OCI-LY1 (cell line): ENCODE measurements at regions not wholly inside any gene's neighbourhood (a gene's known extent, or its start where the extent isn't known, plus 50 kb on each side); places are given as distances from the start of the nearest gene placed in this dataset.

ENCODE experiments used
- H2AFZ ChIP-seq: fragments of 200-600 bp; sonication (generic), shearing (Covaris generic); 2 replicates; pipeline ENCODE4 v1.6.0; 2014; ENCODE audit warnings: antibody characterized with exemption, mild to moderate bottlenecking, low read length
- H3F3A ChIP-seq: fragments of 200-600 bp; sonication (generic), shearing (Covaris generic); 2 replicates; pipeline ENCODE4 v1.6.0; 2014; ENCODE audit warnings: mild to moderate bottlenecking, antibody characterized with exemption, low read length, moderate library complexity; ENCODE audit not compliant: insufficient read depth
- H3K27ac ChIP-seq: fragments of 200-600 bp; sonication (generic); 2 replicates; pipeline ENCODE4 v1.5.1; 2014; ENCODE audit warnings: low read length, mixed run types, mild to moderate bottlenecking, low read depth; ENCODE audit not compliant: poor library complexity, severe bottlenecking
- H3K27me3 ChIP-seq: fragments of 200-600 bp; sonication (generic); 2 replicates; pipeline ENCODE4 v1.6.0; 2014; ENCODE audit warnings: antibody characterized with exemption, mild to moderate bottlenecking, low read length, moderate library complexity; ENCODE audit not compliant: insufficient read depth
- H3K36me3 ChIP-seq: fragments of 200-600 bp; sonication (generic); 2 replicates; pipeline ENCODE4 v1.6.1; 2014; ENCODE audit warnings: mild to moderate bottlenecking, antibody characterized with exemption, low read length, moderate library complexity, mixed read lengths; ENCODE audit not compliant: insufficient read depth
- H3K4me1 ChIP-seq: fragments of 200-600 bp; sonication (generic); 2 replicates; pipeline ENCODE4 v1.5.1; 2014; ENCODE audit warnings: mild to moderate bottlenecking, low read length, moderate library complexity; ENCODE audit not compliant: insufficient read depth, severe bottlenecking
- H3K4me2 ChIP-seq: fragments of 200-600 bp; sonication (generic), shearing (Covaris generic); 2 replicates; pipeline ENCODE4 v1.6.1; 2014; ENCODE audit warnings: low read length
- H3K4me3 ChIP-seq: fragments of 200-600 bp; sonication (generic); 2 replicates; pipeline ENCODE4 v1.5.1; 2014; ENCODE audit warnings: low read length, low read depth, mild to moderate bottlenecking, mixed read lengths; ENCODE audit not compliant: poor library complexity, severe bottlenecking
- H3K79me2 ChIP-seq: fragments of 200-600 bp; shearing (Covaris generic); 2 replicates; pipeline ENCODE4 v1.6.1; 2016; ENCODE audit warnings: mixed run types, low read length, mixed read lengths; ENCODE audit not compliant: insufficient read depth
- H3K9ac ChIP-seq: fragments of 200-600 bp; sonication (generic), shearing (Covaris generic); 2 replicates; pipeline ENCODE4 v1.6.1; 2014; ENCODE audit warnings: mild to moderate bottlenecking, low read length, mixed read lengths
- H3K9me2 ChIP-seq: fragments of 200-600 bp; sonication (generic), shearing (Covaris generic); 2 replicates; pipeline ENCODE4 v1.6.1; 2014; ENCODE audit warnings: low read depth, mild to moderate bottlenecking, low read length, mixed read lengths
- H3K9me3 ChIP-seq: fragments of 200-600 bp; shearing (Covaris generic); 2 replicates; pipeline ENCODE4 v1.6.1; 2014; ENCODE audit warnings: low read length, mixed read lengths
- H4K20me1 ChIP-seq: fragments of 200-600 bp; sonication (generic), shearing (Covaris generic); 2 replicates; pipeline ENCODE4 v1.6.0; 2016; ENCODE audit warnings: mild to moderate bottlenecking, low read length; ENCODE audit not compliant: insufficient read depth
- CTCF ChIP-seq: fragments of 200-600 bp; sonication (generic), shearing (Covaris generic); IDR thresholded peaks from 2 replicates; pipeline ENCODE4 v1.5.1; 2017; ENCODE audit warnings: mild to moderate bottlenecking, antibody characterized with exemption, low read length, moderate library complexity, mixed read lengths
- EZH2 ChIP-seq: fragments of 200-600 bp; sonication (generic), shearing (Covaris generic); IDR thresholded peaks from 2 replicates; pipeline ENCODE4 v1.8.0; 2017; ENCODE audit warnings: borderline replicate concordance, mixed run types, mild to moderate bottlenecking, antibody characterized with exemption, low read length, moderate library complexity, mixed read lengths

- H3K4me3 ChIP-seq = no peak overlapping the region
These were observed 386.0 kb upstream of the FAT1 start for GRCh38 chr4:187109636-187110035.

GRCh38 chr4:187118166-187118565 lies 394.5 kb upstream of the FAT1 start:
- Histone ChIP-seq H4K20me1 (no peaks in the 10 kb centered on the region), H2AFZ (no peak overlapping the region), H3K27me3 (no peaks in the 10 kb centered on the region), H3K9me2 (no peaks in the 10 kb centered on the region), H3K36me3 (no peaks in the 10 kb centered on the region), H3K27ac (no peak overlapping the region), H3K9me3 (no peaks in the 10 kb centered on the region), H3K79me2 (no peaks in the 10 kb centered on the region), H3K4me1 (no peaks in the 10 kb centered on the region), H3K4me3 (no peak overlapping the region), H3K9ac (no peak overlapping the region), H3F3A (no peaks in the 10 kb centered on the region), H3K4me2 (no peak overlapping the region)
- TF ChIP-seq CTCF (no peak), EZH2 (no peak)

More at GRCh38 chr4:187109636-187110035, 386.0 kb upstream of the FAT1 start:
- H4K20me1 ChIP-seq = no peaks in the 10 kb centered on the region
- TF ChIP-seq CTCF = no peak
- no peak for TF ChIP-seq EZH2
- peaks cover 5% of the 10 kb centered on the region; the same call in 1 of the 2 replicates for H3K9me3 ChIP-seq
- peaks cover 22% of the 10 kb centered on the region for H3K4me1 ChIP-seq
- H3F3A ChIP-seq = no peaks in the 10 kb centered on the region
- H3K4me2 ChIP-seq = no peak overlapping the region; the same call in 1 of the 2 replicates
- no peaks in the 10 kb centered on the region for H3K27me3 ChIP-seq
- peak overlapping the region; percentile 66 for H3K27ac ChIP-seq
- H2AFZ ChIP-seq = peak overlapping the region; percentile 39; the same call in 1 of the 2 replicates
- H3K9ac ChIP-seq = no peak overlapping the region; the same call in 1 of the 2 replicates
- no peaks in the 10 kb centered on the region for H3K9me2 ChIP-seq
- no peaks in the 10 kb centered on the region for H3K36me3 ChIP-seq
- no peaks in the 10 kb centered on the region for H3K79me2 ChIP-seq

- Histone ChIP-seq H3K4me1 (no peaks in the 10 kb centered on the region), H3K4me2 (no peak overlapping the region), H3K27ac (no peak overlapping the region), H3K9me2 (no peaks in the 10 kb centered on the region), H3K79me2 (no peaks in the 10 kb centered on the region), H3F3A (no peaks in the 10 kb centered on the region), H3K36me3 (no peaks in the 10 kb centered on the region), H2AFZ (no peak overlapping the region), H3K9ac (no peak overlapping the region), H3K4me3 (no peak overlapping the region), H3K27me3 (no peaks in the 10 kb centered on the region), H3K9me3 (0 out of 2 replicates have a peak, but pooled peaks cover under 1% of the 10 kb centered on the region), H4K20me1 (no peaks in the 10 kb centered on the region)
- TF ChIP-seq EZH2 = no peak
- TF ChIP-seq CTCF = no peak
These were observed 395.0 kb upstream of the FAT1 start for GRCh38 chr4:187118602-187119120.
